Stimulated activated naive B cell treated with anti-CD40 and anti-IgM and Interleukin-4, amounts not matched to agents 10 μg/mL and 1 μg/mL and 100 μg/mL, for 72 hours (primary cell): ENCODE measurements at regions not wholly inside any gene's neighbourhood (a gene's known extent, or its start where the extent isn't known, plus 50 kb on each side); places are given as distances from the start of the nearest gene placed in this dataset.
"Not testable (repeated sequence)": the region's sequence is repeated elsewhere in the genome, so short reads cannot be mapped to it uniquely, and the experiment has no call there.

Experiments used
- ATAC-seq, 2 donors: fragments of 150-1000 bp; cut with Tn5 transposase; replicated peaks; 2 replicates each; pipeline ENCODE4 v1.10.0; 2021; ENCODE audit warnings: moderate library complexity in 1 of 2
- DNase-seq: peaks from one replicate; pipeline ENCODE4 v3.0.0; 2021
- H3K27ac Mint-ChIP-seq: one replicate; pipeline ENCODE4 v1.8.0; 2022; ENCODE audit warnings: mild to moderate bottlenecking, mixed read lengths
- H3K27me3 Mint-ChIP-seq, 2 donors: one replicate each; pipeline ENCODE4 v1.8.0; 2022; ENCODE audit warnings: mixed read lengths in 2 of 2
- H3K36me3 Mint-ChIP-seq, 2 donors: one replicate each; pipeline ENCODE4 v1.8.0; 2022; ENCODE audit warnings: mixed read lengths in 2 of 2, mild to moderate bottlenecking in 1 of 2
- H3K4me1 Mint-ChIP-seq, 2 donors: one replicate each; pipeline ENCODE4 v1.8.0; 2022; ENCODE audit warnings: mixed read lengths in 2 of 2, mild to moderate bottlenecking in 1 of 2
- H3K4me3 Mint-ChIP-seq, 2 donors: one replicate each; pipeline ENCODE4 v1.8.0; 2022; ENCODE audit warnings: mild to moderate bottlenecking in 2 of 2, mixed read lengths in 2 of 2, moderate library complexity in 1 of 2
- H3K9me3 Mint-ChIP-seq, 2 donors: one replicate each; pipeline ENCODE4 v1.8.0; 2022; ENCODE audit warnings: mixed read lengths in 2 of 2, mild to moderate bottlenecking in 1 of 2

DNA sequence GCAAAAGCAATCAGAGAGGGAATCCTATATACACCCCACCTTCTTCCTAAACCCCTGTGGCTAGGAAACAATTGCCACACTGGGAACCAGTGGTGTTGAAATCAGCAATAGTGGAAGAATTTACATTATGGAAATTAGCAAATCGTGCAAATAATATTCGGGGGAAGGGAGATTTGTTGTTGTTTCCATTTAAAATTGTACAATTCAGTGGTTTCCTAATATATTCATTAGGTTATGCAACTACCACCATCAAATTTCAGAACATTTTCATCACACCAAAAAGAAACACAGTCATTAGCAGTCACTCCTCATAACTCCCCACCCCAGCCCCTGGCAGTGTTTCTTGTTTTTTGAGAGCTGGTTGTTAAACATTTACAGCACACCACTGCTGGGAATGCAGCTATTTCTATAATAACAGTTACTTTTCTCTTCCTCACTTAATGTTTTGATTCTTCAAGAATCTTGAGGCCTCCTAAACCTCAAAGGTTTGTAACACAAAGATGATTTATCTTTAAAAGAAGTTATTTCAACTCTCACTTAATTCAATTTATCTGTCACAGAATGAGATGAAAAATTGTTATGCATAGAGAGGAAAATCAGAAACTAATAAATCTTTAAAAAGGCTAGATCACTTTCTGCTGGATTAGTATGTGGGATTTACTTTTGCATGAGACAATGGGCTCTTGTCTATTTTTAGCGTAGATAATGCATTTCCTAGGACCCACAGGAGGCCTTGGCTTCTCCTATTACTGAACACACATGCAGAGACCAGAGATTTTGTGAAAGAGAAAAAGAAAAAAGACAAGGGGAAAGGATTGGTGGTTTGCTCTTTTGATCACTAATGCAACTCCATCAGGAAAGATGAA, 91.8 kb upstream of the DAPK1 start:
- Mint-ChIP-seq H3K27me3 (peaks cover 0 to 3% of the 10 kb centered on the region in 2 donors), H3K4me1 (no peaks in the 10 kb centered on the region), H3K36me3 (peaks cover 0 to 1% of the 10 kb centered on the region in 2 donors), H3K9me3 (peaks cover 0 to 3% of the 10 kb centered on the region in 2 donors), H3K27ac (no peak overlapping the region), H3K4me3 (no peak overlapping the region)
- ATAC-seq (no peak), DNase-seq (no peak)

DNA sequence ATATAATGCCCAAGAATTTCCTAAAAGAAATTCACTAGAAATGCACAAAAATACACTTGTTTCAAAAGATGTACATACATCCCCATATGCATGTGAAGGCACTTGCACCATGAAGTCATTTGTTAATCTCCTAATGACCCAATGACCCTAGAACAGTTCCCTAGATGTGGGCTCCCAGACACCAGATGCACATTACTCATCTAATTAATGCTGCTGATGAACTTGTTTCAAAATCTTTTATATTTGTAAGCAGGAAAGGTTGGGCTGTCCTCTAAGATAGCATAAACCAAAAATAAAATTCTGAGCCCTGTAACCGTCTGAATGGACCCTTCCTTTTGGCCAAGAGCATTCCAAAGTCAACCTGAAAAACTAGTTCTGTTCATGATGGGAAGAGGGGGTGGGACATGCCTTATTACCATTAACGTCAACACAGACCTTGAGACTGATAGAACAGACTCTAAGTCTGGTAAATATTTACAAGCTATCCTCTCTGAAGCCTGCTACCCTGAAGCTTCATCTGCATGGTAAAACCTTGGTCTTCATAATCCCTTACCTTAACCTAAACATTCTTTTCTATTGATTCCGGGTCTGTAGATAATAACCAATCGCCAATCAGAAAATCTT, 91.0 kb upstream of the DAPK1 start:
- Mint-ChIP-seq H3K27me3 (peaks cover 0 to 3% of the 10 kb centered on the region in 2 donors), H3K4me1 (no peaks in the 10 kb centered on the region), H3K27ac (no peak overlapping the region), H3K4me3 (no peak overlapping the region), H3K9me3 (peaks cover 0 to 1% of the 10 kb centered on the region in 2 donors), H3K36me3 (peaks cover 0 to 1% of the 10 kb centered on the region in 2 donors)
- ATAC-seq (no peak), DNase-seq (no peak)

DNA sequence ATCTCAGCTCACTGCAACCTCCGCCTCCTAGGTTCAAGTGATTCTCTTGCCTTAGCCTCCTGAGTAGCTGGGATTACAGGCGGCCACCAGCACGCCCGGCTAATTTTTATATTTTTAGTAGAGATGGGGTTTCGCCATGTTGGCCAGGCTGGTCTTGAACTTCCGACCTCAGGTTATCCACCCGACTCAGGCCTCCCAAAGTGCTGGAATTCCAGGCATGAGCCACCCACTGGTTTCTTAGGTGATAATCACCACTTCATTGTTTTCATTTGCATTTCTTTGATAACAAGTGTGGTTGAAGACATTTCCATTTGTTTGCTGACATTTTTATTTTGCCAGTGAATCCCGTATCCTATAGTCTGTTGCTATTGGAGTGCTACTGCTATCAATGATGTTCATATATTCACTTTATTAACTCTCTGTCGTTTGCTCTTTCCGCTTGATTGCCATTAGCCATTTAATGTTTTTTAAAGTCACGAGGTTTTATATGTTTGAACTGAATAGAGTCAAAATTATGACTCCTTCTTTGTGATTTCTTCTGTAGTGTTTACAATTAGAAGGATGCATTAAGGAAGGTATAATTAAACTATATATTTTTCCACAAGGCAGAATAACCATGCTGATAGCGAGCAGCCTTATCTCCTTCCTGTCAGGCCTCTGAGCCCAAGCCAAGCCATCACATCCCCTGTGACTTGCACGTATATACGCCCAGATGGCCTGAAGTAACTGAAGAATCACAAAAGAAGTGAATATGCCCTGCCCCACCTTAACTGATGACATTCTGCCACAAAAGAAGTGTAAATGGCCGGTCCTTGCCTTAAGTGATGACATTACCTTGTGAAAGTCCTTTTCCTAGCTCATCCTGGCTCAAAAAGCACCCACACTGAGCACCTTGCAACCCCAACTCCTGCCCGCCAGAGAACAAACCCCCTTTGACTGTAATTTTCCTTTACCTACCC, 87.3 kb upstream of the DAPK1 start:
- DNase-seq, H3K9me3 Mint-ChIP-seq, H3K4me1 Mint-ChIP-seq, H3K27ac Mint-ChIP-seq, H3K36me3 Mint-ChIP-seq, H3K4me3 Mint-ChIP-seq, ATAC-seq: not testable (repeated sequence)
- H3K27me3 Mint-ChIP-seq, result peaks cover 0 to 10% of the 10 kb centered on the region in 2 donors

DNA sequence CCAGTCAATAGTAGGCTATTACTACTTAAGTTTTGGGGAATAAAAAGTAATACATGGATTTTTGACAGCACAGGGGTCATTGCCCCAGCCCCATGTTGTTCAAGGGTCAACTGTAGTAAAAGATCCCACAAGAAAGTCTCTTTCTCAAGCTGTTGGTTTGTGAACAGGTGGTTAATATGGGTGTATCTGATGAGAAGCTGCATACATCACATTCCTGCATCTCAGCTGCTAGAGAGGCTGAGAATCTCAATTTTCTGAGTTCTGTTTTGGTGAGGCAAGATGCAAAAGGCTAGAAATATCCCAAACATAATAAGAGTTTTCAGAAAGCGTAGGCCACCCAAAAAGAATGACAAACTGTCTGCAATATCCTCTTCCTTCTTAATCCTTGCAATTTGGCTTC, 76.8 kb upstream of the DAPK1 start:
- Mint-ChIP-seq H3K4me1 (no peaks in the 10 kb centered on the region), H3K36me3 (peaks cover 0 to 7% of the 10 kb centered on the region in 2 donors), H3K4me3 (no peak overlapping the region), H3K9me3 (peaks cover 6 to 11% of the 10 kb centered on the region in 2 donors), H3K27me3 (peaks cover 0 to 9% of the 10 kb centered on the region in 2 donors), H3K27ac (no peak overlapping the region)
- ATAC-seq (no peak), DNase-seq (no peak)

DNA sequence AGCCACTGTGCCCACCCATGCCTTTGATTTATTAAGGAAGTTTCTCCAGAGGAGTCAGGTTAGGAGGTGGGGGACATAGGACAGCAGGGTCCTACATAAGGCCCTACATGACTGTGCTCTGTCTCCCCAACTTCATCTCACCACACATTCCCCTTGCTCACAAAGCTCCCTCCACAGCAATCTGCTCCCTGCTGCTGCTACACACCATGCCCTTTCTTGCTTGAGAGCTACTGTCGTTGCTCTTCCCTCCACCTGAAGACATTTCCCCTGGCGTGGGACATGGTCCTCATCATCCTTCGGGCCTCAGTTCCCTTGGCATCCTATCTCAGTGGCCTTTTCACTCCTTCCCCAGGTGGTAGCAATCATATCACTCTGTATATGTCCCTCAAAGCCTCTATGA, 75.9 kb upstream of the DAPK1 start:
- no peaks in the 10 kb centered on the region for H3K4me1 Mint-ChIP-seq
- no peak overlapping the region for H3K27ac Mint-ChIP-seq
- DNase-seq (no peak), ATAC-seq (no peak)
- peaks cover 0 to 9% of the 10 kb centered on the region in 2 donors for H3K27me3 Mint-ChIP-seq
- no peak overlapping the region for H3K4me3 Mint-ChIP-seq
- peaks cover 10 to 14% of the 10 kb centered on the region in 2 donors for H3K9me3 Mint-ChIP-seq
- peaks cover 0 to 7% of the 10 kb centered on the region in 2 donors for H3K36me3 Mint-ChIP-seq

DNA sequence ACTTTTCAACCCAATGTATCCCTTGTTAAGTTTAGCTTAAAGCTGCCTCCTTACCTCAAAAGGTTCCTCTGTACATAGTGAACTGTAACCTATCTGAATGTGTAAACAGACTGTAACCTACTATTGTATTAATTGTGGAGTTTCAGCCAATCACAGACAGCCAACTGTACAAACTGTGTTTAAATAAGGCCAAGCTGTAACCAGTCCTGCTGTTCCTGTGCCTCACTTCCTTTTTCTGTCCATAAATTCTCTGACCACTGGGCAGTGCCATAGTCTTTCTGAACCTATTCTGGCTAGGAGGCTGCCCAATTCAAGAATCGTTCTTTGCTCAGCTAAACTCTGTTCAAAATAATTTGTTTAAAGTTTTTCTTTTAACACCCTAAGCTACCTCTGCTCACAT, 74.7 kb upstream of the DAPK1 start:
- H3K36me3 Mint-ChIP-seq, result peaks cover 0 to 7% of the 10 kb centered on the region in 2 donors
- H3K9me3 Mint-ChIP-seq, result peaks cover 10 to 14% of the 10 kb centered on the region in 2 donors
- no peak overlapping the region for H3K27ac Mint-ChIP-seq
- H3K4me3 Mint-ChIP-seq, result no peak overlapping the region
- H3K27me3 Mint-ChIP-seq, result peaks cover 0 to 9% of the 10 kb centered on the region in 2 donors
- DNase-seq (no peak), ATAC-seq (no peak)
- no peaks in the 10 kb centered on the region for H3K4me1 Mint-ChIP-seq

DNA sequence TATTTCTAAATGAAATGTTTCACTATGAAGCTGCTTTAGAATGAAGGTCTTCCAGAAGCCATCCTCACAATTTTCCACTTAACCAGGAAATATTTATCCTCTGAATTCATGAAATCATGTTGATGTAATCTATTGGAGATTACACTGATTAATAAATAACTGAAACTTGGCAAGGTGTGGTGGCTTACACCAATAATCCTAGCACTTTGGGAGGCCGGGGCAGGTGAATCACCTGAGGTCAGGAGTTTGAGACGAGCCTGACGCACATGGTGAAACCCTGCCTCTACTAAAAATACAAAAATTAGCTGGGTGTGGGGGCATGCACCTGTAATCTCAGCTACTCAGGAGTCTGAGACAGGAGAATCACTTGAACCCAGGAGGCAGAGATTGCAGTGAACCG, 73.8 kb upstream of the DAPK1 start:
- not testable (repeated sequence) for H3K36me3 Mint-ChIP-seq, H3K4me3 Mint-ChIP-seq, ATAC-seq, DNase-seq, H3K27me3 Mint-ChIP-seq, H3K4me1 Mint-ChIP-seq, H3K27ac Mint-ChIP-seq
- peaks cover 10 to 14% of the 10 kb centered on the region in 2 donors for H3K9me3 Mint-ChIP-seq

DNA sequence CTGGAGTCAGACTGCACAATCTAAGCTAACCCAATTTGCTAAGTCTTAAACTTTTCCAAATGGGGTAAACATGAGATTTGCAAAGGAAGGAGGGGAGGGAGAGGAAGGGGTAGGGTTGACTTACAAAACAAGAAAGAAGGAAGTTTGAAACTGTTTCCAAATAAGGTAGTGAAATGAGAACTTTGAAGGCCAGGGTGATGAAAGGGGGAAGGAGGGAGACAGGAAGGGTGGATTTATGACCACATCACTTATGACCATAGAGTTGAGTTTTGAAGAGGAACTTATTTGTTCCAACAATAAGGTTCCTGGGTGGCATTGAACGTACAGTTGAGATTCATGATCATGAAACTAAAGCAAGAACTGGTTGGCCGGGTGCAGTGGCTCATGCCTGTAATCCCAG, 72.5 kb upstream of the DAPK1 start:
- peaks cover 10 to 14% of the 10 kb centered on the region in 2 donors for H3K9me3 Mint-ChIP-seq
- peaks cover 0 to 7% of the 10 kb centered on the region in 2 donors for H3K36me3 Mint-ChIP-seq
- no peak overlapping the region for H3K27ac Mint-ChIP-seq
- no peak overlapping the region for H3K4me3 Mint-ChIP-seq
- H3K27me3 Mint-ChIP-seq, result peaks cover 0 to 9% of the 10 kb centered on the region in 2 donors
- ATAC-seq (peak in 1 of 2 donors; percentile 33), DNase-seq (no peak)
- no peaks in the 10 kb centered on the region for H3K4me1 Mint-ChIP-seq

DNA sequence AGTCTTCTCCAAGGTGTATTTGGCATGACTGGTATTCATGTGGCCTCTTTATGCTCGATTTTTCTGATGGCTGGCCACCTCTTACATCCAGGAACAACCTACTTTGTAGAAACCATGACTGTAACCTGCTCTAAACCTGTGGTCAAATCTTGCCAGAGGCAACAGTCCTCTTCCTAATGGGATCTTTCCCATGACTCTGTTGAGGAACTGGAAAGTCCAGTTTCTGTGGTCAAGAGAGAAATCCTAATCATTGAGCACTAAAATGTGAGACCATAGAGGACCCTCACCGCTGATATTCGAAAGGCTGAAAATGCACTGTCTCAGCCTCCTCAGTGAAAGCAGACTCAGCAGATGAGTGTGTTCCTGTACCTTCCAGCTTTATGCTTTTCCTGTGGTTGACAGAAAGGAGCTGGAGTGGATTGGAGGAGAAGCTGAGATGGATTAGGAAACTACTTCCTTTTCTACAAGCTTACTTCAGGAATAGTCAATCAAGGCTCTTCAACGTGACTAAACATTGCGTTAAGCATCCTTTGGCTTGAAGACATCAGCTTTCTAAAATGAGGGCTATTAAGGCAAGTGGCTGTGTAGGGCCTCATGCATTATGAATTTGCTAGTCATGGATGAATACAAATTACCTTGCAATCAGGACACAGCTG, 69.7 kb upstream of the DAPK1 start:
- Mint-ChIP-seq H3K9me3 (peaks cover 10 to 13% of the 10 kb centered on the region in 2 donors), H3K4me1 (no peaks in the 10 kb centered on the region), H3K4me3 (no peak overlapping the region), H3K36me3 (peaks cover 0 to 7% of the 10 kb centered on the region in 2 donors), H3K27ac (no peak overlapping the region), H3K27me3 (peaks cover 0 to 5% of the 10 kb centered on the region in 2 donors)
- no peak for DNase-seq
- ATAC-seq, result no peak

DNA sequence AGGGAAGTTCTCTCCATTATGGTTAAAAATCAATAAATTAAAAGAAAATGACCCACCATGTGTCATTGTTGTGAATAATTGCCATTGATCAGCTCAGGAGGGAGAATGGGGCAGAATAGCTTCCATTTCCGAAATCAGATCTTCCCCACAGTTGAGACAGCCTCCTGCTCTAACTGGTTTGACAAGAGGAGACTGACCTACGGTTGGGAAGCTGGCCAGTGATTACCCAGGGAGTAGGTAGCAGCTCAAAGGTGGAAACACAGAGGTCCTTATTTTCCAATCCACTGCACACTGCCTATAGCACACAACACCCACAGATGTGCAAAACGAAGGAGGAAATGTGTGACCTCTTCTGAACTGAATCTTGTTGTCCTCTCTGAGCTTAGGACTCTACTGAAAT, 69.0 kb upstream of the DAPK1 start:
- DNase-seq (no peak), ATAC-seq (no peak)
- Mint-ChIP-seq H3K27ac (no peak overlapping the region), H3K36me3 (peaks cover 0 to 4% of the 10 kb centered on the region in 2 donors), H3K4me1 (no peaks in the 10 kb centered on the region), H3K4me3 (no peak overlapping the region), H3K9me3 (peaks cover 10 to 11% of the 10 kb centered on the region in 2 donors), H3K27me3 (peaks cover 0 to 5% of the 10 kb centered on the region in 2 donors)

DNA sequence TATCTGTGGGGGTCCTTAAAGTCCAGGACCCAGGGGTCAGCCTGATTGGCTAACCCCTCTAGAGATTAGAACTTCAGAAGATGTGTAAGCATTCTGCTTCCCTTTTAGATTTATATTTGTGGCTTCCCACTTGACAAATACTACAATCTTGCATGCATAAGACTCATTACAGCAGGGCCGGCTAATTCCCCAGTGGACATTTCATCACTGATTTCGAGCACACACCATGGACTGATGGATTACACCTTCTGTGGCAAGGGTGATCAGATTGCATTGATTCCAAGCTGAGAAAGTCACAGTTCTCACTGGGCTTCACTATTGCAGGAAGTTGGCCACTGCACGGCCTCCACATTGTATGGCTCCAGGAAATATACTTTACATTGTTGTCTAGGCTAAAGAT, 65.8 kb upstream of the DAPK1 start:
- Mint-ChIP-seq H3K4me1 (no peaks in the 10 kb centered on the region), H3K27me3 (no peaks in the 10 kb centered on the region), H3K27ac (no peak overlapping the region), H3K36me3 (no peaks in the 10 kb centered on the region), H3K4me3 (no peak overlapping the region), H3K9me3 (no peaks in the 10 kb centered on the region)
- ATAC-seq, result no peak
- no peak for DNase-seq

DNA sequence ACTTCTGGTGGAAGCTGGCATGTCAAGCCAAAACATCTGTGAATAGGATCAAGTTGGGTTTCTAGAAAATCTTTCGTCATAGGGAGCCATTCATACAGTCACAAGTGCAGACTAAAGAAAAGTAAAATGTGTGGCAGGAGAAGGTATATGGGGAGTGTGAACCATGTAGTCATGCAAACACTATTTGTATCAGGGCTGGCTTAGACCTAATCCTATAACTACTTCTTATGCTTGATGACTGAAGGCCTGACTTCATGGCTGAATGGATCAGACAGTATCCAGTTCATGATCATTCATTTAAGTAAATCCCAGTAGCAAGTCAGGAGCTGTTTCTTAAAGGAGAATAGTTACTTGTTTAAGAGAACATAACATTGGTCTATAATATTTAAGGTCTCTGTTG, 63.8 kb upstream of the DAPK1 start:
- H3K27me3 Mint-ChIP-seq, result no peaks in the 10 kb centered on the region
- no peak overlapping the region for H3K4me3 Mint-ChIP-seq

DNA sequence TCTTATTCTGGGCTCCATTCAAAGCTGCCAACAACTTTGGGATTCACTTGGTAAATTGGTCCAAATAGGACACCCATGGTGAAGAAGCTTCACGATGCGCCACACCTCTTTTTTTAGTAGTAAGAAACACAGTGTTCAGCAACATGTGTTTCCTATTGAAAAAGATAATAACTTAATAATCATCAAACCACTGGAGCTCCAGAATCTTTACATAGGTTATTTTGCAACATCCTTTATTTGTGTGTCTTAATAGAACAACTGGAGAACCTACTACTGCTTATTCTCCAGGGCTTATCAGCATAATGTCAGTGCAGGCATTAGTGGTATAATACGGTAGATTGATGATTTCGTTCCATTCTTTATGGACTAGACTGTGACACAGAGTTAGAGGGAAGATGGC, 63.3 kb upstream of the DAPK1 start:
- no peak overlapping the region for H3K4me3 Mint-ChIP-seq
- H3K9me3 Mint-ChIP-seq, result no peaks in the 10 kb centered on the region
- DNase-seq (no peak), ATAC-seq (no peak)
- no peaks in the 10 kb centered on the region for H3K4me1 Mint-ChIP-seq
- no peak overlapping the region for H3K27ac Mint-ChIP-seq
- H3K36me3 Mint-ChIP-seq, result no peaks in the 10 kb centered on the region
- H3K27me3 Mint-ChIP-seq, result no peaks in the 10 kb centered on the region

More for the DNA sequence above, 63.8 kb upstream of the DAPK1 start:
- ATAC-seq, result no peak
- Mint-ChIP-seq H3K9me3 (no peaks in the 10 kb centered on the region), H3K36me3 (no peaks in the 10 kb centered on the region), H3K27ac (no peak overlapping the region), H3K4me1 (no peaks in the 10 kb centered on the region)
- DNase-seq, result no peak
